Right lobe of liver (tissue), 6 donors: ENCODE measurements at regions not wholly inside any gene's neighbourhood (a gene's known extent, or its start where the extent isn't known, plus 50 kb on each side); places are given as distances from the start of the nearest gene placed in this dataset.

Experiments
- ATAC-seq, 4 donors: fragments of 200-7000 bp; cut with Tn5 transposase; one replicate each; pipeline ENCODE4 v1.9.1; 2020; ENCODE audit warnings: mild to moderate bottlenecking in 4 of 4, moderate library complexity in 4 of 4
- DNase-seq, 3 donors: peaks; one replicate each; pipeline ENCODE4 v3.0.0-alpha.2; 2020
- H3K27ac ChIP-seq, 3 donors: fragments of 200-600 bp; one replicate each; pipeline ENCODE4 v1.8.0; 2022
- H3K27me3 ChIP-seq, 2 donors: fragments of 200-600 bp; one replicate each; pipeline ENCODE4 v1.8.0; 2022
- H3K36me3 ChIP-seq, 4 donors: fragments of 200-600 bp; sonication (generic) in 1 of 4; one replicate each; pipeline versions ENCODE4 v1.5.1 to v1.8.0; 2017 to 2022; ENCODE audit warnings: control low read depth in 1 of 4
- H3K4me1 ChIP-seq, 4 donors: fragments of 200-600 bp; sonication (generic) in 1 of 4; one replicate each; pipeline versions ENCODE4 v1.5.1 to v1.8.0; 2017 to 2022; ENCODE audit warnings: control low read depth in 1 of 4
- H3K4me3 ChIP-seq, 3 donors: fragments of 200-600 bp; one replicate each; pipeline ENCODE4 v1.8.0; 2022
- H3K9me3 ChIP-seq, 4 donors: fragments of 200-600 bp; sonication (generic) in 1 of 4; one replicate each; pipeline versions ENCODE4 v1.5.1 to v1.8.0; 2017 to 2022; ENCODE audit warnings: control low read depth in 1 of 4
- POLR2A ChIP-seq: fragments of 450-650 bp; IDR thresholded peaks from one replicate; pipeline ENCODE4 v1.6.1; 2017; ENCODE audit warnings: antibody characterized with exemption, mild to moderate bottlenecking
- WGBS: methylation state at CpG from one replicate; pipeline ENCODE4 v1.1.6; 2018; ENCODE audit warnings: low coverage, low lambda C conversion rate; ENCODE audit not compliant: insufficient coverage; ENCODE audit errors: missing lambda C conversion rate; 5-methylcytosine and 5-hydroxymethylcytosine counted together
- intact Hi-C, 2 donors: fragments of 100-400 bp; cut with DNase I; formaldehyde crosslinking; loops; one replicate each; pipeline versions ENCODE4 v1.11.2 to v1.14.1; 2022
- TF ChIP-seq, protein P1 (sequence below), 4 donors: fragments of 200-600 bp in 3 of 4; fragments of 450-650 bp in 1 of 4; IDR thresholded peaks; one replicate each; pipeline versions ENCODE4 v1.5.1 to v1.8.0; 2016 to 2022; ENCODE audit warnings: antibody characterized with exemption in 4 of 4, mild to moderate bottlenecking in 2 of 4
- donor health status: DM: no; HTN: yes; CAD: no.
- donor health status: DM: no; HTN: no; CAD: no.
- donor health status: DM: no; HTN: no; CAD: no.
- donor health status: DM: no; HTN: yes; CAD: no.
- donor health status: DM: no; HTN: yes; CAD: no.

DNA sequence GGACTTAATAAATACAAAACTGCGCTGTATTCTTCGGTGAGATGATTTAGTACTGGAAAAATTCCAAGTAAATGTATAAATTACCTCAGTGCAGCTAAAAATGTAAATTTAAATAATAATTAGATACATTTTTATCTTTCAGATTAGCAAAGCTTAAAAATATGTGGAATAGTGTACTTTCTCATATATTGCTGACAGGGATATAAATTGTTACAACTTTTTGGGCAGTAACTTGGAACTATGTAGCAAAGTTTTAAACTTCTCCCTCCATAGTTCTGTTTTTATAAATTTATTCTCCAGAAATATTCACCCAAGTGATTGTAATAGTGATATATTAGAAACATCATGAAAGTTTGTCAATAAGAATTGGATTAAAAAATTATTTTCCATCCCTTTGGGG lies 384.6 kb upstream of the CITED2 start:
- intact Hi-C loops: no loop called here
- H3K36me3 ChIP-seq: no peaks in the 10 kb centered on the region
- DNase-seq (no peak), ATAC-seq (no peak)
- H3K27ac ChIP-seq: no peak overlapping the region
- H3K9me3 ChIP-seq: no peaks in the 10 kb centered on the region
- H3K27me3 ChIP-seq: no peaks in the 10 kb centered on the region
- no peak overlapping the region for H3K4me3 ChIP-seq
- H3K4me1 ChIP-seq: peaks cover 0 to 23% (median under 1%) of the 10 kb centered on the region in 4 donors
- 98% methylated on average over 2 of the region's 2 CpGs for WGBS
- no peak for TF ChIP-seq POLR2A
- TF ChIP-seq, protein P1, sequence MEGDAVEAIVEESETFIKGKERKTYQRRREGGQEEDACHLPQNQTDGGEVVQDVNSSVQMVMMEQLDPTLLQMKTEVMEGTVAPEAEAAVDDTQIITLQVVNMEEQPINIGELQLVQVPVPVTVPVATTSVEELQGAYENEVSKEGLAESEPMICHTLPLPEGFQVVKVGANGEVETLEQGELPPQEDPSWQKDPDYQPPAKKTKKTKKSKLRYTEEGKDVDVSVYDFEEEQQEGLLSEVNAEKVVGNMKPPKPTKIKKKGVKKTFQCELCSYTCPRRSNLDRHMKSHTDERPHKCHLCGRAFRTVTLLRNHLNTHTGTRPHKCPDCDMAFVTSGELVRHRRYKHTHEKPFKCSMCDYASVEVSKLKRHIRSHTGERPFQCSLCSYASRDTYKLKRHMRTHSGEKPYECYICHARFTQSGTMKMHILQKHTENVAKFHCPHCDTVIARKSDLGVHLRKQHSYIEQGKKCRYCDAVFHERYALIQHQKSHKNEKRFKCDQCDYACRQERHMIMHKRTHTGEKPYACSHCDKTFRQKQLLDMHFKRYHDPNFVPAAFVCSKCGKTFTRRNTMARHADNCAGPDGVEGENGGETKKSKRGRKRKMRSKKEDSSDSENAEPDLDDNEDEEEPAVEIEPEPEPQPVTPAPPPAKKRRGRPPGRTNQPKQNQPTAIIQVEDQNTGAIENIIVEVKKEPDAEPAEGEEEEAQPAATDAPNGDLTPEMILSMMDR (IDR thresholded peaks at IDR 0.05): no peak

GRCh38 chr6:139758209-139758611 lies 383.8 kb upstream of the CITED2 start:
- peak in 3 of 4 donors; percentile 11 to 43 (median 42) for ATAC-seq
- H3K36me3 ChIP-seq: no peaks in the 10 kb centered on the region
- intact Hi-C loops: no loop called here
- H3K27ac ChIP-seq: peak overlapping the region in 1 of 3 donors; percentile 22
- no peaks in the 10 kb centered on the region for H3K9me3 ChIP-seq
- no peak overlapping the region for H3K4me3 ChIP-seq
- no peaks in the 10 kb centered on the region for H3K27me3 ChIP-seq
- no peak for TF ChIP-seq POLR2A
- TF ChIP-seq, protein P1 (IDR thresholded peaks at IDR 0.05): no peak
- 30% methylated on average over 3 of the region's 3 CpGs for WGBS
- H3K4me1 ChIP-seq: peaks cover 0 to 32% (median 6%) of the 10 kb centered on the region in 4 donors
- no peak for DNase-seq

GRCh38 chr6:139757784-139758183 lies 383.3 kb upstream of the CITED2 start:
- ATAC-seq (peak in 1 of 4 donors; percentile 20), DNase-seq (no peak)
- Histone ChIP-seq H3K36me3 (no peaks in the 10 kb centered on the region), H3K4me1 (peaks cover 0 to 33% (median 9%) of the 10 kb centered on the region in 4 donors), H3K27ac (peak overlapping the region in 1 of 3 donors; percentile 22), H3K4me3 (no peak overlapping the region), H3K9me3 (no peaks in the 10 kb centered on the region), H3K27me3 (no peaks in the 10 kb centered on the region)
- TF ChIP-seq, protein P1 (IDR thresholded peaks at IDR 0.05): no peak
- no peak for TF ChIP-seq POLR2A
- 23% methylated on average over 1 of the region's 1 CpG for WGBS
- intact Hi-C loops: no loop called here

DNA sequence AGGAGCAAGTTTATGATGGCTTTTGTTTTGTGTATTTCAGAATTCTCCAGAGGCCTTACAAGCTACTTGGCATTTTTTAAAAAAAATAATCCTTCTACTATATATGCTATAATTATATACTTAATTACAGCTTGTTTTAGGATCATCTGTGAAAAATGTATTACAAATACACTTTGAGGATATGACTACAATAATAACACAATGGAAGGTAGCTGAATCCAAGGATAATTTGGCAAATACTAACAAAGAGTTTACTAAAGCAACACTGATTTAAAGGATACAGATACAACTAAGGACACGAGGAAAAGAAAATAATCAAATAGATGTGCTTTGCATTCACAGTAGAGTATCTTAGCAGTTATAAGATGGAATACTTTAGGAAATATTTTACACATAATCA lies 381.9 kb upstream of the CITED2 start:
- Histone ChIP-seq H3K4me1 (peaks cover 0 to 33% (median 10%) of the 10 kb centered on the region in 4 donors), H3K27me3 (no peaks in the 10 kb centered on the region), H3K36me3 (no peaks in the 10 kb centered on the region), H3K9me3 (no peaks in the 10 kb centered on the region), H3K4me3 (no peak overlapping the region), H3K27ac (no peak overlapping the region)
- ATAC-seq: no peak
- intact Hi-C loops: no loop called here
- no peak for TF ChIP-seq POLR2A
- TF ChIP-seq, protein P1 (IDR thresholded peaks at IDR 0.05): no peak
- DNase-seq: no peak
- WGBS: 89% methylated on average over 1 of the region's 1 CpG
